Esophagus muscularis mucosa (tissue), 4 donors: ENCODE measurements at regions not wholly inside any gene's neighbourhood (a gene's known extent, or its start where the extent isn't known, plus 50 kb on each side); places are given as distances from the start of the nearest gene placed in this dataset.

Experiments used
- CTCF ChIP-seq, 3 experiments: fragments of 200-600 bp in 2 of 3; fragments of 450-650 bp in 1 of 3; sonication (generic) in 2 of 3; IDR thresholded peaks; one replicate each; pipeline ENCODE4 v1.5.1; 2017 to 2019; ENCODE audit warnings: antibody characterized with exemption in 3 of 3, mild to moderate bottlenecking in 2 of 3, moderate library complexity in 1 of 3
- EP300 ChIP-seq: sonication (generic); formaldehyde crosslinking; IDR thresholded peaks from one replicate; pipeline ENCODE4 v1.6.1; 2017; ENCODE audit warnings: antibody characterized with exemption
- POLR2A ChIP-seq: fragments of 450-650 bp; IDR thresholded peaks from one replicate; pipeline ENCODE4 v1.6.1; 2017; ENCODE audit warnings: antibody characterized with exemption, moderate library complexity, mild to moderate bottlenecking, low read depth
- POLR2AphosphoS5 ChIP-seq, 2 donors: sonication (generic); formaldehyde crosslinking; IDR thresholded peaks; one replicate each; pipeline ENCODE4 v1.6.1; 2017; ENCODE audit warnings: antibody characterized with exemption in 2 of 2

DNA sequence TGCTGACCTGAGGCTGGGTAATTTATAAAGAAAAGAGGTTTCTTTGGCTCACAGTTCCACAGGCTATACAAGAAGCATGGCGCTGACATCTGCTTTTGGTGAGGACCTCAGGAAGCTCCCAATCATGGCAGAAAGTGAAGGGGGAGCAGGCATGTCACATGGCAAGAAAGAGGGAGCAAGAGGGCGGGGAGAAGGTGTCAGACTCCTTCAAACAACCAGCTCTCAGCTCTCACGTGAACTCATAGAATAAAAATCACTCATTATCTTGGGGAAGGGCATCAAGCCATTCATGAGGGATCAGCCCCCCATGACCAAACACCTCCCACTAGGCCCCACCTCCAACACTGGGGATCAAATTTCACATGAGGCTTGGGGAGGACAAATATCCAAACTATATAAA, 266.8 kb downstream of the RHOU start:
- TF ChIP-seq CTCF (IDR thresholded peaks at IDR 0.05) (no peak), POLR2A (no peak), POLR2AphosphoS5 (IDR thresholded peaks at IDR 0.05) (no peak), EP300 (no peak)
